ENCODE measurements at regions not wholly inside any gene's neighbourhood (a gene's known extent, or its start where the extent isn't known, plus 50 kb on each side); places are given as distances from the start of the nearest gene placed in this dataset.
A peak's percentile ranks its signal among the peaks of the same experiment; 100 is the strongest.

DNA sequence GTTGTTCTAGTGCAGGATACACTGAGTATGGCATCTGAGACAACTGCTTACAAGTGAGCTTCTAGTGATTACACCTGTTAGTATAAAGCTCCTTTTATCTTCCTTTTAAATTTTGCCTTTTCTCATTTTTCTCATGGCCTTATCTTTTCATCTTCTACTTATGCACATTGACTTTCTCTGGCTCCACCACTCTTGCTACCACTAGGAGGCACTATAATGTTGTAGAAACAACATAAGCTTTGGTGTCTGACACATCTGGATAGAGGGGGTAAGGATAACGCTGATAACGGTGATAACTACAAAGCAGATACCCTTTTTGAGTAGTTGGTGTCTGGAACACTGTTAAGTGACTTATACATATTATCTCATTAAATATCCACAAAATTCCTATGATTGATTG, 187.4 kb upstream of the TEX13C start:
- DNase-seq: no peak
- no peaks in the 10 kb centered on the region for H3K36me3 ChIP-seq
- 14% methylated on average over 2 of the region's 2 CpGs for WGBS (ENCODE audit: insufficient coverage, low coverage, low lambda C conversion rate, missing lambda C conversion rate)
- H3K4me3 ChIP-seq: no peak overlapping the region
- no peaks in the 10 kb centered on the region for H3K27me3 ChIP-seq
- H3K9me3 ChIP-seq: no peaks in the 10 kb centered on the region
- ATAC-seq: no peak
- no peaks in the 10 kb centered on the region for H3K4me1 ChIP-seq
- H3K27ac ChIP-seq: no peak overlapping the region
- TF ChIP-seq POLR2A (IDR thresholded peaks at IDR 0.05) (no peak), CTCF (IDR thresholded peaks at IDR 0.05) (peak; percentile 32 to 49 (median 34))
- intact Hi-C loops (cut with DNase I): no loop called here

- intact Hi-C loops (cut with DNase I): no loop called here
- H3K4me1 ChIP-seq: no peaks in the 10 kb centered on the region
- 63% methylated on average over 1 of the region's 1 CpG for WGBS (ENCODE audit: insufficient coverage, low coverage, low lambda C conversion rate, missing lambda C conversion rate)
- no peak for TF ChIP-seq POLR2A (IDR thresholded peaks at IDR 0.05)
- TF ChIP-seq CTCF (IDR thresholded peaks at IDR 0.05): no peak
- no peaks in the 10 kb centered on the region for H3K9me3 ChIP-seq
- no peak overlapping the region for H3K27ac ChIP-seq
- no peaks in the 10 kb centered on the region for H3K27me3 ChIP-seq
- no peak for ATAC-seq
- DNase-seq: no peak
- H3K4me3 ChIP-seq: no peak overlapping the region
- H3K36me3 ChIP-seq: no peaks in the 10 kb centered on the region
Measured at GRCh38 chrX:125137521-125137920, 182.2 kb upstream of the TEX13C start.

DNA sequence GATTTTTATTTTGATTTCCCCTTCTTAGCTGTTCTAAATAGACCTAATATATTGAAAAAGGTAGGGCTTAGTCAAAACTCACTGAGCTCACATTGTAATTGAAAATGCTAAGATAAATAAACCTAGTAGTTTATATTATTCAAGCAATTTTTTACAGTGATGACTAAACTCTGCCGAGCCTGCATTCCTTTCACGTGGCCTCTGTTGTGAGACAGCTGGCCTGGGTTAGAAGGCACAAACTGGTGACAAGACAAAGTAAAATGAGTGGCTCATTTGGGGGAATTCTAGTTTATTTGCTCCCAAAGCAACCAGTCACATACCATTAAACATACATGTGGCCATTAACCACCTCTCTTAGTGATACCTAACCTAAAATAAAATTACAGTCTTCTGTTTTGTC, 169.4 kb upstream of the TEX13C start:
- Histone ChIP-seq H3K36me3 (no peaks in the 10 kb centered on the region), H3K4me3 (no peak overlapping the region), H3K4me1 (no peaks in the 10 kb centered on the region), H3K27me3 (peaks cover 0 to 7% of the 10 kb centered on the region in 2 donors), H3K27ac (no peak overlapping the region), H3K9me3 (no peaks in the 10 kb centered on the region)
- no peak for ATAC-seq
- intact Hi-C loops (cut with DNase I): no loop called here
- no peak for DNase-seq
- TF ChIP-seq CTCF (IDR thresholded peaks at IDR 0.05): no peak
- no peak for TF ChIP-seq POLR2A (IDR thresholded peaks at IDR 0.05)
- 35% methylated on average over 2 of the region's 2 CpGs for WGBS (ENCODE audit: insufficient coverage, low coverage, low lambda C conversion rate, missing lambda C conversion rate)

GRCh38 chrX:125151146-125151545, 168.5 kb upstream of the TEX13C start:
- ATAC-seq (no peak), DNase-seq (no peak)
- Histone ChIP-seq H3K9me3 (no peaks in the 10 kb centered on the region), H3K36me3 (no peaks in the 10 kb centered on the region), H3K27ac (no peak overlapping the region), H3K27me3 (peaks cover 0 to 7% of the 10 kb centered on the region in 2 donors), H3K4me3 (no peak overlapping the region), H3K4me1 (no peaks in the 10 kb centered on the region)
- no peak for TF ChIP-seq POLR2A (IDR thresholded peaks at IDR 0.05)
- TF ChIP-seq CTCF (IDR thresholded peaks at IDR 0.05): no peak
- WGBS (ENCODE audit: insufficient coverage, low coverage, low lambda C conversion rate, missing lambda C conversion rate): 52% methylated on average over 3 of the region's 3 CpGs
- intact Hi-C loops (cut with DNase I): no loop called here

- Histone ChIP-seq H3K4me3 (no peak overlapping the region), H3K36me3 (no peaks in the 10 kb centered on the region), H3K9me3 (no peaks in the 10 kb centered on the region), H3K27ac (no peak overlapping the region), H3K4me1 (no peaks in the 10 kb centered on the region), H3K27me3 (peaks cover 0 to 7% of the 10 kb centered on the region in 2 donors)
- WGBS (ENCODE audit: insufficient coverage, low coverage, low lambda C conversion rate, missing lambda C conversion rate): 50% methylated on average over 2 of the region's 2 CpGs
- DNase-seq (no peak), ATAC-seq (no peak)
- TF ChIP-seq POLR2A (IDR thresholded peaks at IDR 0.05) (no peak), CTCF (IDR thresholded peaks at IDR 0.05) (no peak)
- intact Hi-C loops (cut with DNase I): no loop called here
Measured at GRCh38 chrX:125152011-125152410, 167.7 kb upstream of the TEX13C start.

Data from right lobe of liver (tissue), 6 donors.